NCI-H774 (cell line): ENCODE measurements at regions not wholly inside any gene's neighbourhood (a gene's known extent, or its start where the extent isn't known, plus 50 kb on each side); places are given as distances from the start of the nearest gene placed in this dataset.

ENCODE experiments used
- DNase-seq: peaks from one replicate; lab custom pipeline; 2025; lab: John Stamatoyannopoulos, UW

- no peak for DNase-seq
Measured at GRCh38 chr12:24223926-24224325, 274.5 kb upstream of the SOX5 start.

GRCh38 chr12:24222968-24223367, 273.5 kb upstream of the SOX5 start:
- no peak for DNase-seq

GRCh38 chr12:24212496-24212895, 263.0 kb upstream of the SOX5 start:
- DNase-seq = peak; percentile 86

GRCh38 chr12:24206621-24207020, 257.2 kb upstream of the SOX5 start:
- no peak for DNase-seq

- DNase-seq = no peak
Measured at GRCh38 chr12:24201258-24201970, 251.9 kb upstream of the SOX5 start.

DNA sequence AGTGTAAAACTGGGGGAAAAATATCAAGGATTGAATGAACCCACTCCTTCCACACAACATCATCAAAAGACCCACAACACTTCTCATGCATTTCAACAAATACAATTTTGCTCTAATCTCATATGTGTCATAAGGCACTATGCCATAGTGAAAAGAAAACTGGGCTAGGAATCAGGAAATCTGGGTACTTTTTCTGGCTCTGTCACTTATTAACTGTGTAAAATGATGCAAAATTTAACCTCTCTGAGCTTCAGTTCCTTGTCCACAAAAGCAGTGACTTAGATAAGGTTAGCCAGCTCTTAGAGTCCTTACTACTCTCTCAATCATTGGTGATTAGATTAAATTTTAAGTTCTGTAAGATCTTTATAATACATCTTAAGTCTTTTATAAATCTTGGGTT, 250.5 kb upstream of the SOX5 start:
- DNase-seq = no peak

GRCh38 chr12:24198936-24199671, 249.6 kb upstream of the SOX5 start:
- no peak for DNase-seq

GRCh38 chr12:24198070-24198469, 248.6 kb upstream of the SOX5 start:
- no peak for DNase-seq

DNA sequence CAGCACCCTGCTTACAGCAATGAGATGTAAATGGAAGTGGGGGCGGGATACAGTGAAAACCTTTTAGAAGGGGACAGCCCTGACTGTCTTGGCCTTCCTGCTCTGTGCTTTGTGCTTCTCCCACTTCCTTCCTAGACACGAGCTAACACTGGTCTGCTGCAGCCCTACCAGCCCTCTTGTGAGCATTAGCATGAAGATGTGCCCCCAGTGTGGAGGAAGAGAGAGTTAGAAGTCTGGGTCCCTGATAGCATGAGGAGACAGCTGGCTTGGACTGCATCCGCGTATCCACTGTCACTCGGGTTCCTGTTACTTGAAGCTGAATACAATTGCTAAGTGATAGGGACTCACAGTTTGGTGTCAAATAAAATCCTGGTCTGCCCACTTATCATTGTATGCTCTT, 248.1 kb upstream of the SOX5 start:
- DNase-seq = no peak

DNA sequence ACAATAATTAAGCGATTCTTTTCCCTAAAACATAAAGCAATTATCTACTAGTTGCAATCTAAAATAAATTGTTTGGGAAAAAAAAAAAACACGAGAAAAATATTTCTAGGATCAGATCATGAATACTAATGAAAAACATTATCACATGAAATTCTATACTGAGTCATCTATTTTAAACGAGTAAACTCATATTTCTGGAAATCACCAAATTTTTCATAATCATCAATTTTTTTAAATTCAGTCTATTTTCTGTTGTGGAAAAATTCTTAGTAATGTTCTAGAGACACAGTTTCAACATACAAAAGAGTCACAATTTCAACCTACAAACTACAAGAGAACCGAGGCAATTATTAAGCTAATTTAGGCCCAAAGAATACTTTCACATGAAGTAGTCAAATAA, 245.6 kb upstream of the SOX5 start:
- no peak for DNase-seq

DNA sequence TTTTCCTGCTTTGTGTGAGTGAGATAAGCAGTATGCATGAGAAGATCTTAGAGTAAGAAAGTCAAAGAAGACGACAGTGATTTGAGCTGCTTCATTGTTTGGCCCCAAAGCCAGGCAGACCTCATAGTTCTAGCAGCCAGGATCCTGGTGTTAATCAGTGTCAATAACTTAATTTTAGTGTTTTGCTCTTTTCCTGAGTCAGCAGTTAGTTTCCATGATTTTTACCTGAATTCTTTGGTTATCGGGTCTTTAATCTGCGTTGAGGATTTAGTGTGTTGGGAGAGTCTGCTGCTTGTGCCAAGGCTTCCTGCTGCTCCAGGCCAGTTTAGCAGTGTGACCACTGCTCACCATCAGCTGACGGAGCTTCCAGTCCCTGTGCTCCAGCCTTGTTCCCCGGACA, 241.6 kb upstream of the SOX5 start:
- no peak for DNase-seq

DNA sequence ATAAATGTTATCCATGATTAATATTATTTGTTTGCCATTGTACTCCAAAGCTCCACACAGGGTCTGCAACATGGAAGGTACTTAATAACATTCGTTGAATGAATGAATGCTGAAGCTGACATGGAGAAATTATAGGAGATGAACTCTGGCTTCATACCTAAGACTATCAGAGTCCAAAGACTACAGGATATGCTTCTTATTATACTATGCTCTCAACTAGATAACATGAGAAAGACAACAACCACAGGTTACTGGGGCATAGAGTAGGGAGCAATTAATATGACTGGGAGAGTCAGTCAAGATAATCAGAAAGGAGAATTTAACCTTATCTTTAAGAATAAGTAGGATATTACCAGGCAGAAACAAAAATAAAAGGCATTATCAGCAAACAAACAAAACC, 236.3 kb upstream of the SOX5 start:
- no peak for DNase-seq

DNA sequence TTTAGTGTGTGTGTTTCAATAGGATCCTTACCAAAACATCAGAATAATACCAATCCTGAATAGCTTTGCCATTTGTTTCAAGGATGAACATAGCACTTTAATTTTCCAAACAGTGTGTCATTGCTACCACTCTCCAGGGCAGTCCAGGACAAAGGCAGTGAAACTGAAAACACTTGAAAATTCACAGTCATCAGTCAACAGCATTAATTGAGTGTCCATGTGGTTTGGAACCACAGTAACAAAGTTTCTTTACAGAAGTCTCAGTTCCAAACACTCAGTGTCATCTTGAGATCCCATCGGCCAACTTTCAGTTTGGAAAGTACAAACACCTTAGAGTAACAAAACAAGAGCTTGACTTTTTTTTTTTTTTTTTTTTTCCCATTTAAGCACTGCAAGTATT, 228.4 kb upstream of the SOX5 start:
- DNase-seq = peak; percentile 55

DNA sequence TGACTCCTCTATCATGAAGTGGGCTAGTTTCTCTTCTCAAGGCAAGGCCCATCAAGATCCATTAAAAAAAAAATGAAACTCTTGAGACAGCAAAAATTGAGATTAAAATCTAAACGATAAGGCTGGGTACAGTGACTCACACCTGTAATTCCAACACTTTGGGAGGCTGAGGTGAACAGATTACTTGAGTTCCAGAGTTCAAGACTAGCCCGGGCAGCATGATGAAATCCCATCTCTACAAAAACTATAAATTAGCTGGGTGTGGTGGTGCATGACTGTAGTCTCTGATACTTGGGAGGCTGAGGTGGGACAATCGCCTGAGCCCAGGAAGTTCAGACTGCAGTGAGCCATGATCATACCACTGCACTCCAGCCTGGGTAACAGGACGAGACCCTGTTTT, 226.5 kb upstream of the SOX5 start:
- DNase-seq = no peak

- DNase-seq = no peak
Measured at GRCh38 chr12:24175284-24175683, 225.8 kb upstream of the SOX5 start.

- no peak for DNase-seq
Measured at GRCh38 chr12:24173067-24173466, 223.6 kb upstream of the SOX5 start.

- no peak for DNase-seq
Measured at GRCh38 chr12:24172773-24173066, 223.2 kb upstream of the SOX5 start.

DNA sequence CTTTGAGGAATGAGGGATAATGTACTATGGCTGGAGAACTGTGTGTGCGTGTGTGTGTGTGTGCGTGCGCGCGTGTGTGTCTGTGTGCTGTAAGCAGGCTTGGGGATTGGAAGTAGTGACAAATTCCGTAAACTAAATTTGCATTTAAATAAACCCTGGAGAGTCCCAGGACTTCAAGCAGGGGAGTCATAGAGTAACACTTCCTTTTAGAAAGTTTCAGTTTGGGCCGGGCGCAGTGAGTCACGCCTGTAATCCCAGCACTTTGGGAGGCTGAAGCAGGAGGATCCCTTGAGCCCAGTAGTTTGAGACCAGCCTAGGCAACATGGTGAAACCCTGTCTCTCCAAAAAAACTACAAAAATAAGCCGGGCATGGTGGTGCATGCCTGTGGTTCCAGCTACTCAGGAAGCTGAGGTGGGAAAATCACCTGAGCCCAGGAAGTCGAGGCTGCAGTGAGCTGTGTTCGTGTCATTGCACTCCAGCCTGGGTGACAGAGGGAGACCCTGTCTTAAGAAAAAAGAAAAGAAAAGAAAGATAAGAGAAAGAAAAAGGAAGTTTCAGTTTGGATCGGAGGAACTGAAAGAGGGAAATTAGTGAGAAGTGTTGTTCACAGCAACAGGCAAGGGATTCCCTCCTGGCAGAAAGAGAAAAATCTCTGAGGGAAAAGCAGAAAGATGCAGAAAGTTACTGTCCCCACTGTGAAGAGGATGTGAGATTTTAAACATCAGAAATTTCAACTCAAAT, 222.7 kb upstream of the SOX5 start:
- no peak for DNase-seq

DNA sequence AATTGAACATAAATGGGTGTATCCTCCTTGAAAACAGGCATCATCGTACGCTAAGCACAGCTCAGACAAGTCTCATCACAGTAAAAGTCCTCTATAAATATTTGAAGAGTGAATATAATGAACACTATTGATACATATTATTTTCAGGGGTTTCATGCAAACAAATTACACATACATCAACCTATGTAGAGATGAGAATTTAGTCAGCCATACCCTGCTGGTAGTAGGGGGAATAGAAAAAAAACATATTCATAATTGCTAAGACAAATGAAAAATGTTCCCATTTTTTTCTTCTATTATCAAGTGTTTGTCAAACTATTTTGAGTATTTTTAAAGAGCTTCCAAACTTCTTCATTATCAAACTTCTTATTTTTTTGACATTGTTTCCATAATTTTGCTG, 205.6 kb upstream of the SOX5 start:
- no peak for DNase-seq

DNA sequence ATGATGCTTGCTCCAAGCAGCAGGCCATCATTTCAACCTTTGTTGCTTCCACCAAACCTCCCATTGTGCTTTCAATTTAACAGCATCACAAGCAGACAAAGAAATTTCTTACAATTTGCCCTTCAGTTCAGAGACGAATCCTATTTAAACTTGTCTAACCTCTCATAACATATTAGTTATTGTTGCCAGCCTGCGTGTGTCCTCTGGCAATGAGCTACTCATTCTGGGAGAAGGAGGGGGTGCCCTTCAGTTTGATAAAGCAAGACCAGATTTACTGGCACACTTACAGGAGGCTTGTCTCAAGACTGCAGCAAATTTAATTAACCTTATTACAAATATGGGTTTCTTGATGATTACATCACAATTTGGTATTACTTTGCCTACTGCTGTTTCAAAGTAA, 203.6 kb upstream of the SOX5 start:
- DNase-seq = no peak

DNA sequence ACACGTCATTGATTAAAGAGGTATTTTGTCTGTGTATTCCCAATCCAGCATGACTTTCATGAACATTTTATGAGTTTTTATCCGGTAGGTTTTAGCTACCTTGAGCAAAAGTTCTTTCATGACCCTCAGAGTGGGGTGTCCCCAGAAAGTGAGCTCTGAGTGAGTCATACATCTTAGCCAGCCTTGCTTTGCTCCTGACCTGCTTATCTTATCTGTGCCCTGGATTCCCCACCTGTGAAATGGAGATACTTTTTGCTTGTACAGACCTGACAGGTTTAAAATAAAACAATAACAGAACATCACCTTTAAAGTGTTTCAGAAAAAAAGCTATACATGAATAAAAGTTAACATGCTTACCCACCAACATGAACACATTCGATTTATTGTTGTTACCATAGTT, 202.8 kb upstream of the SOX5 start:
- DNase-seq = no peak

DNA sequence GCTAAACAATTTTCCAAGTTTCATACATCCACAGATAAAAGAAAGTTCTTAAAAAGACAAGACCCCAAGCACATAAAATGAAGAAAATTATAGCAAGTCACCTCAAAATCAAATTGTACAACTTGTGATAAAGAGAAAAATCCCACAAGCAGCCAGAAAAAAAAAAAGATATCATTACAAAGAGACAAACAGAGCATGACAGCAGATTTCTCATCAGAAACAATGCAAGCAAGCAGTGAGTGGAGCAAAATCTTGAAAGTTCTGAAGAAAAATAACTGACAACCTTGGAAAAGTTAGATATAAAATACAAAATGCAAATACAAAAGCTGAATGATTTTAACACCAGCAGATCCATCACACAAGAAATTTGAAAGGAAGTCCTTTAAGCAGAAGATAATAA, 194.5 kb upstream of the SOX5 start:
- no peak for DNase-seq

GRCh38 chr12:24139035-24139434, 189.6 kb upstream of the SOX5 start:
- DNase-seq = no peak
